ENCODE measurements at regions not wholly inside any gene's neighbourhood (a gene's known extent, or its start where the extent isn't known, plus 50 kb on each side); places are given as distances from the start of the nearest gene placed in this dataset.

GRCh38 chr11:81332276-81332675 lies 1401.4 kb downstream of the FAM181B start:
- H3K36me3 ChIP-seq (ENCODE audit: control insufficient read depth, insufficient read depth, low read length), result no peaks in the 10 kb centered on the region
- DNase-seq (ENCODE audit: extremely low read depth, insufficient read length), result no peak
- TF ChIP-seq, protein P1, sequence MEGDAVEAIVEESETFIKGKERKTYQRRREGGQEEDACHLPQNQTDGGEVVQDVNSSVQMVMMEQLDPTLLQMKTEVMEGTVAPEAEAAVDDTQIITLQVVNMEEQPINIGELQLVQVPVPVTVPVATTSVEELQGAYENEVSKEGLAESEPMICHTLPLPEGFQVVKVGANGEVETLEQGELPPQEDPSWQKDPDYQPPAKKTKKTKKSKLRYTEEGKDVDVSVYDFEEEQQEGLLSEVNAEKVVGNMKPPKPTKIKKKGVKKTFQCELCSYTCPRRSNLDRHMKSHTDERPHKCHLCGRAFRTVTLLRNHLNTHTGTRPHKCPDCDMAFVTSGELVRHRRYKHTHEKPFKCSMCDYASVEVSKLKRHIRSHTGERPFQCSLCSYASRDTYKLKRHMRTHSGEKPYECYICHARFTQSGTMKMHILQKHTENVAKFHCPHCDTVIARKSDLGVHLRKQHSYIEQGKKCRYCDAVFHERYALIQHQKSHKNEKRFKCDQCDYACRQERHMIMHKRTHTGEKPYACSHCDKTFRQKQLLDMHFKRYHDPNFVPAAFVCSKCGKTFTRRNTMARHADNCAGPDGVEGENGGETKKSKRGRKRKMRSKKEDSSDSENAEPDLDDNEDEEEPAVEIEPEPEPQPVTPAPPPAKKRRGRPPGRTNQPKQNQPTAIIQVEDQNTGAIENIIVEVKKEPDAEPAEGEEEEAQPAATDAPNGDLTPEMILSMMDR (IDR thresholded peaks at IDR 0.05; ENCODE audit: insufficient read depth, low read length, poor library complexity, severe bottlenecking), result no peak
- H3K27me3 ChIP-seq (replicated peaks; ENCODE audit: control insufficient read depth, insufficient read depth, low read length), result no peaks in the 10 kb centered on the region
- H3K4me3 ChIP-seq (replicated peaks; ENCODE audit: low read depth, low read length), result no peak overlapping the region

DNA sequence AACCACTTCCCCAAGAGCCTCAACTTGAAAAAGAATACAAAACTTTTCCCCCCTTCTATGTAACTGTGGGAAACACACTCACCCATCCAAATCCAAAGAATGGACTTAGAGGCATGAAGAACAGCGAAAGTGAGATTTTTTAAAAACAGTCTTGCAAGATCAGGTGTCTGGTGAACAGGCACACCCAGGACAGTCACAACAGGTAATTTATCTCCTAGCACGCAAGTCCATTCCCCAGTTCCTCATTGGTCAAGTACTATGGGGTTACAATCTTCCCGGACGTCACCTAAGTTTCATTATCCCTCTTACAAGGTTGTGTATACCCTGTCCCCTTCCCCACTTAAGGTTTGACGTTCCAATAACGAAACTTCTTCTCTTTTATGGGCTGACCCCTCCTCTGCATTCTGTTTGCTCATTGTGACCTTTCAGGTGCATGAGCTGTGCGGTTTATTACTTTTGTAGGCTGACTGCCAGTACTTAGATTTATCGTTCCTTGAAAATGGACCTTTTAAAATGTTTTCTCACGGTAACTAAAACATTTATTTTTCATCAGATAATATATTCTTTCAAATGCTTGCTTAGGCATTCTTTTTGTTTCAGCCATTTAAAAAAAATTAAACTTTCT lies 1401.9 kb downstream of the FAM181B start:
- no peak for DNase-seq (ENCODE audit: extremely low read depth, insufficient read length)
- H3K4me3 ChIP-seq (replicated peaks; ENCODE audit: low read depth, low read length), result no peak overlapping the region
- H3K36me3 ChIP-seq (ENCODE audit: control insufficient read depth, insufficient read depth, low read length), result no peaks in the 10 kb centered on the region
- TF ChIP-seq, protein P1 (IDR thresholded peaks at IDR 0.05; ENCODE audit: insufficient read depth, low read length, poor library complexity, severe bottlenecking), result no peak
- no peaks in the 10 kb centered on the region for H3K27me3 ChIP-seq (replicated peaks; ENCODE audit: control insufficient read depth, insufficient read depth, low read length)

- Histone ChIP-seq H3K4me3 (replicated peaks; ENCODE audit: low read depth, low read length) (no peak overlapping the region), H3K36me3 (ENCODE audit: control insufficient read depth, insufficient read depth, low read length) (no peaks in the 10 kb centered on the region)
- TF ChIP-seq, protein P1 (IDR thresholded peaks at IDR 0.05; ENCODE audit: insufficient read depth, low read length, poor library complexity, severe bottlenecking), result no peak
Observed at GRCh38 chr11:81331088-81331487, 1402.6 kb downstream of the FAM181B start.

GRCh38 chr11:81303038-81303664 lies 1430.5 kb downstream of the FAM181B start:
- TF ChIP-seq, protein P1 (IDR thresholded peaks at IDR 0.05; ENCODE audit: insufficient read depth, low read length, poor library complexity, severe bottlenecking), result no peak
- no peak overlapping the region for H3K4me3 ChIP-seq (replicated peaks; ENCODE audit: low read depth, low read length)
- no peak for DNase-seq (ENCODE audit: extremely low read depth, insufficient read length)
- H3K36me3 ChIP-seq (ENCODE audit: control insufficient read depth, insufficient read depth, low read length), result no peaks in the 10 kb centered on the region
- no peaks in the 10 kb centered on the region for H3K27me3 ChIP-seq (replicated peaks; ENCODE audit: control insufficient read depth, insufficient read depth, low read length)

More at GRCh38 chr11:81331088-81331487, 1402.6 kb downstream of the FAM181B start:
- DNase-seq (ENCODE audit: extremely low read depth, insufficient read length), result no peak
- H3K27me3 ChIP-seq (replicated peaks; ENCODE audit: control insufficient read depth, insufficient read depth, low read length), result no peaks in the 10 kb centered on the region

DNA sequence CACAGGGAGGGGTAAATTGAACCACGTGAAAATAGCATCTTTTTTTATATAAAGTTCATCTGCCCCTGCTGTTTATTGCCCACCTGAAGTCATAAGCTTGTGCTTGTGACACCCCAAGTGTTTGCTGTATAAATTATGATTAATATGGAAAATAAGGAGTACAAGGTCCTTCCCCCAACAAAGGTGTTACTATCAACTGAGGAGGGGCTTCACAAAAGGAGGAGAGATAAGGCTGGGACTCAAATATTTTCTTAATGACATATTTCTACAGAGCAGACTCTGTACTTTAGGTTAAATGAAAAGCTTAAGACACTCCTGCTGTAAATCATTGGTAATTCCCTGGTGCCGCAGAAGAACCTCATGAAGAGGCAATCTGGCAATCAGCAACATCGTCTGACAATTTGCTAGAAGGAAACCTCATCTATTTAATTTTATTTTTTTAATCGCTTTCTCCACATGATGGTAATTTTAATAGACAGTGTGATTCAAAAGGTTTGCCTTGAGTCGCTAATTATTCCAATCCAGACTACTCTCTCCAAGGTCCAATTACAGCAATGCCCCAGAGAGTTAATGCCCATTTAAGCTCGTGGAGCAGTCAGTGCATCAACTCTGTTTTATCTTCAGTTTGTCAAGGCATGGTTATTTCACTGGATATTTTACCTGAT lies 1432.4 kb downstream of the FAM181B start:
- no peak for DNase-seq (ENCODE audit: extremely low read depth, insufficient read length)
- no peaks in the 10 kb centered on the region for H3K36me3 ChIP-seq (ENCODE audit: control insufficient read depth, insufficient read depth, low read length)
- no peak overlapping the region for H3K4me3 ChIP-seq (replicated peaks; ENCODE audit: low read depth, low read length)
- TF ChIP-seq, protein P1 (IDR thresholded peaks at IDR 0.05; ENCODE audit: insufficient read depth, low read length, poor library complexity, severe bottlenecking), result no peak
- no peaks in the 10 kb centered on the region for H3K27me3 ChIP-seq (replicated peaks; ENCODE audit: control insufficient read depth, insufficient read depth, low read length)

Measured in GM06990 (cell line).